ENCODE measurements at regions not wholly inside any gene's neighbourhood (a gene's known extent, or its start where the extent isn't known, plus 50 kb on each side); places are given as distances from the start of the nearest gene placed in this dataset.

- TF ChIP-seq CTCF (IDR thresholded peaks at IDR 0.05) (no peak), POLR2A (IDR thresholded peaks at IDR 0.05) (no peak)
Measured at GRCh38 chr22:26109686-26110315, 59.5 kb upstream of the SEZ6L start.
